HepG2 (cell line): ENCODE measurements at regions not wholly inside any gene's neighbourhood (a gene's known extent, or its start where the extent isn't known, plus 50 kb on each side); places are given as distances from the start of the nearest gene placed in this dataset.

ENCODE experiments used
- ATAC-seq: fragments of 200-7000 bp; cut with Tn5 transposase; 3 replicates; pipeline ENCODE4 v1.9.1; 2020; ENCODE audit warnings: mild to moderate bottlenecking, moderate library complexity
- BruUV-seq: library from RNA; stranded (reverse); fragments of 400-500 nt; replicated peaks from 2 replicates; lab custom pipeline; 2021; lab: Mats Ljungman, UMichigan
- CTCF ChIA-PET: fragments of 300-600 bp; formaldehyde crosslinking; extraction: SDS; loops from one replicate; lab custom pipeline; 2021; ENCODE audit warnings: low total read pairs, inconsistent platforms, low intra/inter-chr PET ratio; lab: Yijun Ruan, JAX
- POLR2A ChIA-PET: fragments of 350-600 bp; sonication (Branson Sonifier 250); formaldehyde crosslinking; loops from one replicate; lab custom pipeline; 2020; ENCODE audit warnings: antibody characterized with exemption, inconsistent platforms; lab: Yijun Ruan, JAX
- DNase-seq: peaks from one replicate; pipeline ENCODE4 v3.0.0-alpha.2; 2015; ENCODE audit warnings: low spot score
- FAIRE-seq: peaks from 3 replicates; lab custom pipeline; 2011; peaks lifted over from hg19 to GRCh38; lab: Jason Lieb, UNC
- H2AFZ ChIP-seq: one replicate; pipeline ENCODE4 v1.6.1; 2011; ENCODE audit warnings: low read length, inconsistent platforms
- H3K27ac ChIP-seq: fragments of 300-600 bp; 3 replicates; pipeline ENCODE4 v1.8.0; 2011; ENCODE audit warnings: mixed run types, mild to moderate bottlenecking, mixed read lengths, low read length, inconsistent platforms; ENCODE audit not compliant: insufficient read depth; ENCODE audit errors: extremely low read length
- H3K27me3 ChIP-seq, 2 experiments: fragments of 200-600 bp in 1 of 2; 2 replicates in 1 of 2; 3 replicates in 1 of 2; pipeline versions ENCODE4 v1.6.0 to v1.8.0; 2011; ENCODE audit warnings: low read length in 2 of 2, mild to moderate bottlenecking in 2 of 2, moderate library complexity in 2 of 2, inconsistent platforms in 1 of 2; ENCODE audit not compliant: insufficient read depth in 2 of 2, control insufficient read depth in 1 of 2
- H3K36me3 ChIP-seq, 2 experiments: fragments of 200-600 bp in 1 of 2; replicated peaks in 1 of 2; 2 replicates in 1 of 2; 3 replicates in 1 of 2; pipeline versions ENCODE4 v1.5.1 to v1.8.0; 2011; ENCODE audit warnings: low read length in 2 of 2, inconsistent platforms in 1 of 2; ENCODE audit not compliant: insufficient read depth in 2 of 2, control insufficient read depth in 1 of 2
- H3K4me1 ChIP-seq: 2 replicates; pipeline ENCODE4 v1.5.1; 2012; ENCODE audit warnings: low read length, inconsistent platforms; ENCODE audit not compliant: insufficient read depth
- H3K4me2 ChIP-seq: 2 replicates; pipeline ENCODE4 v1.6.0; 2011; ENCODE audit warnings: low read depth, low read length, inconsistent platforms
- H3K4me3 ChIP-seq, 3 experiments: fragments of 200-600 bp in 1 of 3; sonication (generic), shearing (Covaris generic) in 1 of 3; replicated peaks in 1 of 3; 2 replicates each; pipeline ENCODE4 v1.5.1; 2011 to 2016; ENCODE audit warnings: low read length in 3 of 3, inconsistent platforms in 2 of 3, low read depth in 2 of 3, mild to moderate bottlenecking in 2 of 3, control low read depth in 1 of 3, mixed read lengths in 1 of 3; ENCODE audit not compliant: insufficient read depth in 1 of 3
- H3K79me2 ChIP-seq: one replicate; pipeline ENCODE4 v1.6.1; 2011; ENCODE audit warnings: low read length, inconsistent platforms; ENCODE audit not compliant: insufficient read depth
- H3K9ac ChIP-seq: 2 replicates; pipeline ENCODE4 v1.6.0; 2011; ENCODE audit warnings: mild to moderate bottlenecking, low read depth, low read length, inconsistent platforms; ENCODE audit not compliant: insufficient read depth
- H3K9me3 ChIP-seq: 2 replicates; pipeline ENCODE4 v1.5.1; 2012; ENCODE audit warnings: mild to moderate bottlenecking, low read length
- H4K20me1 ChIP-seq: 2 replicates; pipeline ENCODE4 v1.6.0; 2011; ENCODE audit warnings: inconsistent platforms, mild to moderate bottlenecking, low read length, moderate library complexity; ENCODE audit not compliant: insufficient read depth
- HNRNPUL1 ChIP-seq: fragments of 200-400 bp; formaldehyde crosslinking; IDR thresholded peaks from 2 replicates; pipeline ENCODE4 v1.6.1; 2017; ENCODE audit warnings: low read depth, mild to moderate bottlenecking, low read length, moderate library complexity
- NFE2L1 ChIP-seq: sonication (generic); formaldehyde crosslinking; IDR thresholded peaks from 2 replicates; pipeline ENCODE4 v1.4.0; 2020; ENCODE audit warnings: missing genetic modification reagents, mild to moderate bottlenecking, borderline replicate concordance
- SALL2 ChIP-seq: sonication (generic); formaldehyde crosslinking; IDR thresholded peaks from 2 replicates; pipeline ENCODE4 v1.8.1; 2023; ENCODE audit warnings: mild to moderate bottlenecking, missing genetic modification reagents, inconsistent platforms
- SNAPC2 ChIP-seq: sonication (generic); formaldehyde crosslinking; IDR thresholded peaks from 2 replicates; pipeline ENCODE4 v1.8.1; 2022; ENCODE audit warnings: mild to moderate bottlenecking, missing genetic modification reagents
- SRSF4 ChIP-seq: fragments of 200-400 bp; formaldehyde crosslinking; IDR thresholded peaks from one replicate; pipeline ENCODE4 v1.6.1; 2018; ENCODE audit warnings: mild to moderate bottlenecking, low read depth, low read length, moderate library complexity; ENCODE audit not compliant: poor library complexity, severe bottlenecking
- TARDBP ChIP-seq: sonication (generic); formaldehyde crosslinking; IDR thresholded peaks from 2 replicates; pipeline ENCODE4 v1.8.0; 2022; ENCODE audit warnings: mild to moderate bottlenecking, missing genetic modification reagents
- ZBTB20 ChIP-seq: sonication (generic); formaldehyde crosslinking; IDR thresholded peaks from 2 replicates; pipeline ENCODE4 v1.8.1; 2023; ENCODE audit warnings: missing genetic modification reagents, low read depth, mild to moderate bottlenecking, borderline replicate concordance
- ZNF138 ChIP-seq: sonication (generic); formaldehyde crosslinking; IDR thresholded peaks from 2 replicates; pipeline ENCODE4 v1.5.0; 2020; ENCODE audit warnings: mild to moderate bottlenecking, low read depth, missing genetic modification reagents
- ZNF274 ChIP-seq: sonication (generic); formaldehyde crosslinking; IDR thresholded peaks from 2 replicates; pipeline ENCODE4 v1.5.1; 2020; ENCODE audit warnings: mild to moderate bottlenecking, missing genetic modification reagents
- ZNF331 ChIP-seq: sonication (generic); formaldehyde crosslinking; IDR thresholded peaks from 2 replicates; pipeline ENCODE4 v1.4.0; 2020; ENCODE audit warnings: missing genetic modification reagents
- ZNF558 ChIP-seq: sonication (generic); formaldehyde crosslinking; IDR thresholded peaks from 2 replicates; pipeline ENCODE4 v1.9.0; 2022; ENCODE audit warnings: mild to moderate bottlenecking, missing genetic modification reagents, borderline replicate concordance
- ZNF766 ChIP-seq: sonication (generic); formaldehyde crosslinking; IDR thresholded peaks from 2 replicates; pipeline ENCODE4 v1.5.0; 2020; ENCODE audit warnings: missing genetic modification reagents, borderline replicate concordance
- ZNF850 ChIP-seq: sonication (generic); formaldehyde crosslinking; conservative IDR thresholded peaks from 2 replicates; pipeline ENCODE4 v1.9.0; 2021; ENCODE audit warnings: mild to moderate bottlenecking, missing genetic modification reagents
- WGBS: methylation state at CpG from one replicate; pipeline ENCODE4 v1.1.6; 2017; ENCODE audit warnings: low lambda C conversion rate; 5-methylcytosine and 5-hydroxymethylcytosine counted together
- in situ Hi-C: cut with HindIII; loops from 2 replicates; pipeline ENCODE4 v1.10.0; 2017; ENCODE audit warnings: low pct_unique_long_range_greater_than_20kb; ENCODE audit not compliant: extremely low pct_ligation_motif_present
- intact Hi-C: fragments of 100-400 bp; cut with micrococcal nuclease; formaldehyde crosslinking; loops from one replicate; pipeline ENCODE4 v1.10.0; 2022; ENCODE audit not compliant: unreplicated experiment
- TF ChIP-seq, protein P1 (sequence below): sonication (generic); formaldehyde crosslinking; IDR thresholded peaks from 2 replicates; pipeline ENCODE4 v1.4.0; 2020; ENCODE audit warnings: missing genetic modification reagents, borderline replicate concordance
- TF ChIP-seq, protein P2 (sequence below): sonication (generic); formaldehyde crosslinking; IDR thresholded peaks from 2 replicates; pipeline ENCODE4 v1.4.0; 2020; ENCODE audit warnings: mild to moderate bottlenecking, missing genetic modification reagents, borderline replicate concordance
- TF ChIP-seq, protein P3 (sequence below): sonication (generic); formaldehyde crosslinking; IDR thresholded peaks from 2 replicates; pipeline ENCODE4 v1.5.0; 2020; ENCODE audit warnings: mild to moderate bottlenecking, low read depth, missing genetic modification reagents, borderline replicate concordance

DNA sequence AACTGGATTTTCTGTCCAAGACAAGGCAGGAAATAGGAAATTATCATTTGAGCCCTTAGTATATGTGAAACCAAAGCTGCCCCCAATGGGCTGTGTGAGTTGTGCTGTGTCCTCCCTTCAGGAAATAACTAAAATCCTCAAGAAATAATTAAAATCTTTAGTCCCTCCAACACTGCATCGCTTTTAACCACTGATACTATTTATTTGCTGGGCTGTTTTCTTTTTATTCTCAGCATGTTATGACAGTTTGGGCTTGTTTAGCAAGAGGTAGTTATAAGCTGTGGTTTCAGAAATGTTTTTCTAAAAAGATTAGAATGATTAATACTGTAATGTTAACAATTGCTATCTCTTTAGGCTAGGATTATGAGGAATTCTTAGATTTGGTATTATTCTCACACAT lies 187.0 kb upstream of the KCNN2 start:
- intact Hi-C loops (no loop called here), in situ Hi-C loops (no loop called here)
- Histone ChIP-seq H2AFZ (no peak overlapping the region), H3K4me2 (no peak overlapping the region), H3K27ac (no peak overlapping the region), H3K27me3 (no peaks in the 10 kb centered on the region), H4K20me1 (no peaks in the 10 kb centered on the region), H3K79me2 (no peaks in the 10 kb centered on the region), H3K36me3 (no peaks in the 10 kb centered on the region), H3K9me3 (peaks cover 23% of the 10 kb centered on the region), H3K4me3 (no peak overlapping the region), H3K9ac (no peak overlapping the region), H3K4me1 (no peaks in the 10 kb centered on the region)
- ChIA-PET CTCF (no interaction called here), POLR2A (no interaction called here)
- DNase-seq (no peak), FAIRE-seq (no peak), ATAC-seq (no peak)
- BruUV-seq = no TSS peak
- 0% methylated on average over 1 of the region's 1 CpG for WGBS
- TF ChIP-seq ZNF274 (CRISPR knock-in tag) (no peak), ZNF558 (CRISPR knock-in tag) (no peak), SRSF4 (no peak), ZNF850 (no peak), NFE2L1 (CRISPR knock-in tag) (no peak), ZBTB20 (CRISPR knock-in tag) (no peak), ZNF331 (CRISPR knock-in tag) (no peak), SALL2 (CRISPR knock-in tag) (no peak), ZNF138 (CRISPR knock-in tag) (no peak), SNAPC2 (no peak), TARDBP (CRISPR knock-in tag) (no peak), HNRNPUL1 (no peak), ZNF766 (no peak)
- TF ChIP-seq, protein P1, sequence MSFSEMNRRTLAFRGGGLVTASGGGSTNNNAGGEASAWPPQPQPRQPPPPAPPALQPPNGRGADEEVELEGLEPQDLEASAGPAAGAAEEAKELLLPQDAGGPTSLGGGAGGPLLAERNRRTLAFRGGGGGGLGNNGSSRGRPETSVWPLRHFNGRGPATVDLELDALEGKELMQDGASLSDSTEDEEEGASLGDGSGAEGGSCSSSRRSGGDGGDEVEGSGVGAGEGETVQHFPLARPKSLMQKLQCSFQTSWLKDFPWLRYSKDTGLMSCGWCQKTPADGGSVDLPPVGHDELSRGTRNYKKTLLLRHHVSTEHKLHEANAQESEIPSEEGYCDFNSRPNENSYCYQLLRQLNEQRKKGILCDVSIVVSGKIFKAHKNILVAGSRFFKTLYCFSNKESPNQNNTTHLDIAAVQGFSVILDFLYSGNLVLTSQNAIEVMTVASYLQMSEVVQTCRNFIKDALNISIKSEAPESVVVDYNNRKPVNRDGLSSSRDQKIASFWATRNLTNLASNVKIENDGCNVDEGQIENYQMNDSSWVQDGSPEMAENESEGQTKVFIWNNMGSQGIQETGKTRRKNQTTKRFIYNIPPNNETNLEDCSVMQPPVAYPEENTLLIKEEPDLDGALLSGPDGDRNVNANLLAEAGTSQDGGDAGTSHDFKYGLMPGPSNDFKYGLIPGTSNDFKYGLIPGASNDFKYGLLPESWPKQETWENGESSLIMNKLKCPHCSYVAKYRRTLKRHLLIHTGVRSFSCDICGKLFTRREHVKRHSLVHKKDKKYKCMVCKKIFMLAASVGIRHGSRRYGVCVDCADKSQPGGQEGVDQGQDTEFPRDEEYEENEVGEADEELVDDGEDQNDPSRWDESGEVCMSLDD (CRISPR knock-in tag) = no peak
- TF ChIP-seq, protein P2, sequence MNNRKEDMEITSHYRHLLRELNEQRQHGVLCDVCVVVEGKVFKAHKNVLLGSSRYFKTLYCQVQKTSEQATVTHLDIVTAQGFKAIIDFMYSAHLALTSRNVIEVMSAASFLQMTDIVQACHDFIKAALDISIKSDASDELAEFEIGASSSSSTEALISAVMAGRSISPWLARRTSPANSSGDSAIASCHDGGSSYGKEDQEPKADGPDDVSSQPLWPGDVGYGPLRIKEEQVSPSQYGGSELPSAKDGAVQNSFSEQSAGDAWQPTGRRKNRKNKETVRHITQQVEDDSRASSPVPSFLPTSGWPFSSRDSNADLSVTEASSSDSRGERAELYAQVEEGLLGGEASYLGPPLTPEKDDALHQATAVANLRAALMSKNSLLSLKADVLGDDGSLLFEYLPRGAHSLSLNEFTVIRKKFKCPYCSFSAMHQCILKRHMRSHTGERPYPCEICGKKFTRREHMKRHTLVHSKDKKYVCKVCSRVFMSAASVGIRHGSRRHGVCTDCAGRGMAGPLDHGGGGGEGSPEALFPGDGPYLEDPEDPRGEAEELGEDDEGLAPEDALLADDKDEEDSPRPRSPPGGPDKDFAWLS (CRISPR knock-in tag) = no peak
- TF ChIP-seq, protein P3, sequence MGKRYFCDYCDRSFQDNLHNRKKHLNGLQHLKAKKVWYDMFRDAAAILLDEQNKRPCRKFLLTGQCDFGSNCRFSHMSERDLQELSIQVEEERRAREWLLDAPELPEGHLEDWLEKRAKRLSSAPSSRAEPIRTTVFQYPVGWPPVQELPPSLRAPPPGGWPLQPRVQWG (CRISPR knock-in tag) = no peak
